Hepatocyte (in vitro differentiated cells): ENCODE measurements at regions not wholly inside any gene's neighbourhood (a gene's known extent, or its start where the extent isn't known, plus 50 kb on each side); places are given as distances from the start of the nearest gene placed in this dataset.

ENCODE experiments used
- CTCF ChIP-seq: fragments of 200-600 bp; sonication (generic); IDR thresholded peaks from 2 replicates; pipeline ENCODE4 v1.5.1; 2016; ENCODE audit warnings: antibody characterized with exemption, mild to moderate bottlenecking; ENCODE audit not compliant: poor library complexity
- EZH2phosphoT487 ChIP-seq: fragments of 200-600 bp; sonication (generic); IDR thresholded peaks from one replicate; pipeline ENCODE4 v1.6.1; 2018; ENCODE audit warnings: antibody characterized with exemption, mild to moderate bottlenecking, low read depth, moderate library complexity; ENCODE audit not compliant: unreplicated experiment, severe bottlenecking

- TF ChIP-seq CTCF (no peak), EZH2phosphoT487 (no peak)
Measured at GRCh38 chr6:48859562-48860123, 603.4 kb downstream of the MMUT start.
